ENCODE measurements at regions not wholly inside any gene's neighbourhood (a gene's known extent, or its start where the extent isn't known, plus 50 kb on each side); places are given as distances from the start of the nearest gene placed in this dataset.
"Not testable (repeated sequence)": the region's sequence is repeated elsewhere in the genome, so short reads cannot be mapped to it uniquely, and the experiment has no call there.

DNA sequence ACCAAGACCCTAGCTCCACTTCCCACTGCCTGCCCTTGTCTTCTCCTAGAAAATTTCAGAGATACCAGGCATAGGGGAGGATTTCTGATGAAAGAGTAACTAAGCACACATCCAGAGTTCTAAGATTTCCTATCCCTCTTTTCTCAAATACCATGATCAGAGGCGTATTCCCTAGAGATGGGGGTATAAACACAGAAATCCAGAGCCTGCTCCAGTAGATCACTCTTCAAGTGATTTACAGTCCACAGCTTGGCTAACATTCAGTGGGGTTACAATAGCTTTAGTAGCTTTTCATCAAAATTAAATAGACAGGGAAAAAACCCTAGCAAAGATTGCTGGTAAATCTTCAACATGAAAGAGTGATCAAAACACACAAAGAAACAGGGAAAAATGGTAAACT is 800.7 kb upstream of the GRM7 start:
- no peak for DNase-seq

DNA sequence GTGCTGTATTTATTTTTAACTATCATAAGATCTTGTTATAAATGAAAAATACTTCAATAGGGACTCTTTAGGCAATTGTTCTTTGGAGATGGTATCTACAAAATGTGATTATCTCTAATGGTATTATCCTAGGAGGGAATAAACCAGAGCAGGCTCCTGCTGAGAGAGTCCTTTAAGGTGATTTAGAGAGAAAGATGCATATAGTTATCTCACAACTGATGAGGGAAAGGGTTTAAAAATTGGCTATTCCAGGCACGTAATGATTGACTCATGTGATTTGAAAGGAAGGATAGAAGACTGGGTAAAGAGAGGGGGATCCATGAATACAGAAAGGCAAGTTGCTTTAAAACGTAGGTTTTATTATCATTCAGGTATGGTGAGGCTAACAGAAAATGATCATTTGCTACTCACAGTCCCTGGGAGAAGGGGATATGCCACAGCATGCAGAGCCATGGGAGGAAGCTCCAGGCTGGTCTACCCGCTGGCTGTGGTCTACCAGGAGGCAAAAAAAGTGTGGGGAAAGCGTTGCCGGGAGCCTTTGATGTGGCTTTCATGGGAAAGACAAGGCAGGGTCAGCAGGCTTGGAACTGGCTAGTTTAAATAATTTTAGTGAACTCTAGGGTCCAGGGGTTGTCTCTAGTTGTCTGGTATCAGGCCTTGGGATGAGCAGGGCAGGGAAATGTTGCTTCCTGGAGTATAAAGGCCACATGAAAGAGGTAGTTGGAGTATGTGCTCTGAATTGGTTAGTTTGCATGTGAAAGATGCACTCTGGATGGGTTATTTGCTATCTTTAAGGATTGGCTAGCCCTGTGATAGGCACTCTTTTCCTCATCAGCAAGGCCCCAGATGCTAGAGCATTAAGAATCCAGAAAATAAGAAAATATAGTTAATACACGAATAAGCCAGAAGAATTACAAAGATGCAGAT is 798.4 kb upstream of the GRM7 start:
- no peak for DNase-seq

GRCh38 chr3:6066397-6066796 is 794.5 kb upstream of the GRM7 start:
- DNase-seq, result no peak

GRCh38 chr3:6066868-6067578 is 793.9 kb upstream of the GRM7 start:
- DNase-seq, result not testable (repeated sequence)

- DNase-seq, result no peak
Observed at GRCh38 chr3:6074952-6075351, 786.0 kb upstream of the GRM7 start.

DNA sequence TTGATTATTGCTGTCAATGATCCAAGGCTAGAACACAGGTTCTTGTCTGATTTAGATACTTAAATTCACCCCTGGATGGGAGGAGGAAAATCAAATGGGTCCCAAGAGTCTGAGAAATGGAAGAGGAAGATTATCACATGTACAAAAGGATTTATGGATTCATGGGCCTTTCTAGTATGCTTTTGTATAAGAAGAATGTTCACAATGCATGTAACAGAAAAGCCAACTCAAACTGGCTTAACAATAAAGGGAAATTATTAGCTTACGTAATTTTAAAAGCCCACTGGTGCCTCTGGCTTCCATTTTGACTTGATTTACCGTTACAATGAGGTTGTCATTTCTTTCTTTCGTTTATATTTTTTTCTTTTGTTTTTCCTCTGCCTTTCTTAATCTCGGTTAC is 782.5 kb upstream of the GRM7 start:
- no peak for DNase-seq

DNA sequence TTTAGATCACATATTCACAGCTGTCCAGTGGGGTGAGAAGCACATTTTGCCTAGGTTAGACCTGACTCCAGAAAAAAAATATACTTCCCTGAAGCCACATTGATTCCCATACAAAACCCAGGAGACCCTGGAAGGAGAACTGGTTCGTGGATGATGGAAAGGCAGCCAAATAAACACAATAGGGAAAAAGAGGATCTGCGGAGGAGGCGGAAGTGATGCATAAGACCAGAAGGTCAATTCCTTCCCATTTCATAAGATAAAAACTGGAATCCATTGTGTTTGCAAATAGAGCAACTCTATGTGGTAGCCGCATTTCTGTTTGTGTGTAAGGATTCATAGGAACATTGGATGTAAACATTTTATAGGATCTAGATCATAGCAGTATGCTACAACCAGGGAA is 781.9 kb upstream of the GRM7 start:
- DNase-seq, result no peak

- DNase-seq, result no peak
Observed at GRCh38 chr3:6079561-6080179, 781.2 kb upstream of the GRM7 start.

DNA sequence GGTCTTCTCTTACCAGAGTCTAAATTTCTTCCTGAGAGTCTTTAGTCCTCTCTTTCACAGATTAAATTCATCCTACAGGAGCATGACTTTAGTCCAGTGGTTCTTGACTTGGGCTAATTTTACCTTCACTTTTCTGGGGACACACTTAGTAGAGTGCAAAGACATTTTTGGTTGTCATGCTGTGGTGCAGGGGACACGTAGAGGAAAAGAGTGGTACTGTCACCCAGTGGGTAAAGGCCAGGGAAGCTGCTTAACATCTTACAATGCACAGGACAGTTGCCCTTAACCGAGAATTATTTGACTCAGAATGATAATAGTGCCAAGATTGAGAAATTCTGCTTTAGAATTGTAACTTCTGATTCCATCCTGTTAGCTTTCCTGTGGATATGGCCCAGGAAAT is 772.5 kb upstream of the GRM7 start:
- no peak for DNase-seq

DNA sequence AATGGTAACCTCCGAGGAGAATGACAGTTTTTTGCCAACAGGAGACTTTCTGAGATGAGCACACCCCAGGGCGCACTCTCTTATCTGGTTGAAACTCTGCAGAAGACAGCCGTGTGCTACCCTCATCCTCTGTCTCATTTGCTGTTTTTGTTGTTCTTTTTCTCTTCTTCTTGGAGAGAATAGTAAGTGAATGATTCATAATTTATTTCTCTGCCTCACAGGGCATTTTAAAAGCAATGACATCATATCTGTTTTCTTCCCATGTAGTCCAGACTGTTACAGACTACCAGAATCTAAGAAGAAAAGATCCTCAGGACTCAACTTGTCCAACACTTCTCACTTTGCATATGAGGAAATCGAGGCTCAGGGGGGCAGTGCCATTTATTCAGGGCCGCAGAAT is 771.1 kb upstream of the GRM7 start:
- no peak for DNase-seq

DNA sequence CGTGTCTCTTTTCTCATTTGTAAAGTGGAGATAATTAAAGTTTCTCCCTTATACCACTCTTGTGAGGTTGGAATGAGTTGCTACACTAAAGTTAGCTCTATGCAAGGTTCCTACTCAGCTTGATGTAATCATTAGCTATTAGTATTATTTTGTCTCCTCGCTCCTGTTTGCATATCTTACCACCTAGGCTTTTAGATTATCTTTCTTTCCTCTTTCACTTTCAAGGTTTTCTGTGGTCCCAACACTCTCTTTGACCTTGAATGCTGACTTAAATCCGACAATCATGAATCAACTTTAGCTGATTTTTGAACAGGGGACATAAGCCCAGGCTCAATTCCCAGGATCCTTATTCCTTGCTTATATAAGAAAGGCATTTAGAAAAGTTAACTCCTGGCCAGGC is 769.7 kb upstream of the GRM7 start:
- DNase-seq, result no peak

- no peak for DNase-seq
Observed at GRCh38 chr3:6095006-6095405, 765.9 kb upstream of the GRM7 start.

DNA sequence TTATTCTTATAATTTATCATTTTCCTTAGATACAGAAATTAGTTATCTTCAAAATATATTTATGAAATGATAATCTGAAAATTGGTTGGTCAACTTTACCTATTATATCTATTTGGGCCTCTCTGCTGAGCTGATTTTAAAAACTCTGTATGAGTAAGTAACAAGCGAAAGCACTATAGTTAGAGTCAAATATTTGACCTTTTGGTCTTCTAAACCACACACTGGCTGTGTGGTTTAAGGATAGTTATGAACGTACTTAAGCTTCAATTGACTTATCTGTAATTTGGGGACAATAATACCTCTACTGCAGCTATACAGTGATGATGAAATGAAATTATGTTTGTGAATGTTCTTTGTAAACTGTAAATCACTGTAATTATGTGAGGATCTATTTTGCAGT is 763.9 kb upstream of the GRM7 start:
- DNase-seq, result no peak

- DNase-seq, result no peak
Observed at GRCh38 chr3:6097556-6097955, 763.4 kb upstream of the GRM7 start.

- no peak for DNase-seq
Observed at GRCh38 chr3:6098516-6099157, 762.3 kb upstream of the GRM7 start.

DNA sequence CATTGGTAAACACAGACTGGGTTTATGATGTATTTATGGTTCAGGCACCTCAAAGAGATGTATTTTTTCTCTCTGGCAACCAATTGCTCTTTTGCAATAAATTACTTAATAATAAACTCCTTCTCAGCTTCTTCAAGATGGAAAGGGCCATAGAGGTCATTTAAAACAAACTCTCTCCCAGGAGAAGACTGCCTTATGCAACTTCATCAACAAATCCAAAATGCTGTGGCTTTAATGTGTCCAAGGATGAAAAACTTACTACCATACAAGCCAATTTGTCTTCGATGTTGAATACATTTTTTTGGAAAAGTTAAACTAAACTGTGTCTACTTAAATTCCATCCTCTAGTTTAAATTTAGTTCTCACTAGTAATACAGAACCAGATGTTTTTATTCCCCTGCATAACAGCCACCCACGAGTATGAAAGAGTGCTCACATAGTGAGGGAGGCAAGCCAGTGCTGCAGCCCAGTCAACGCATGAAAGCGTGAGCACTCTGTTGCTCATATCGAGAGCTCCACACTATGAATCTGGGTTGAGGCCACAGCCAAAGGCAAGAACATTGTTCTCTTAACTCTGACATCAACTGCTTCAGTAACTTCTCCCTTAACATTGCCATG is 761.3 kb upstream of the GRM7 start:
- no peak for DNase-seq

DNA sequence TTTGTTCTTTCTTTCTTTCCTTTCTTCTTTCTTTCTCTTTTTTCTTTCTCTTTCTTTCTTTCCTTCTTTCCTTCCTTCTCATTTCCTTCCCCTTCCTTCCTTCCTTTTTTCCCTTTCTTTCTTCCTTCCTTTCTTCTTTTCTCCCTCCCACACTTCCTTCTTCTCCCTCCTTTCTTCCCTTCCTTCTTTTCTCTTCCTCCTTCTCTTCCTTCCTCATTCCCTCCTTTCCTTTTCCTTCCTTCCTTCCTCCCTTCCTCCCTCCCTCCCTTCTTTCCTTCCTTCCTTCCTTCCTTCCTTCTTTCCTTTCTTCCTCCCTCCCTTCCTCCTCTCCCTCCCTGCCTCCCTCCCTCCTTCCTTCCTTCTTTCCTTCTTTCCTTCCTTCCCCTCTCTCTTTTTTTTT is 755.7 kb upstream of the GRM7 start:
- no peak for DNase-seq

- DNase-seq, result no peak
Observed at GRCh38 chr3:6108957-6109356, 752.0 kb upstream of the GRM7 start.

- DNase-seq, result no peak
Observed at GRCh38 chr3:6110451-6110850, 750.5 kb upstream of the GRM7 start.

DNA sequence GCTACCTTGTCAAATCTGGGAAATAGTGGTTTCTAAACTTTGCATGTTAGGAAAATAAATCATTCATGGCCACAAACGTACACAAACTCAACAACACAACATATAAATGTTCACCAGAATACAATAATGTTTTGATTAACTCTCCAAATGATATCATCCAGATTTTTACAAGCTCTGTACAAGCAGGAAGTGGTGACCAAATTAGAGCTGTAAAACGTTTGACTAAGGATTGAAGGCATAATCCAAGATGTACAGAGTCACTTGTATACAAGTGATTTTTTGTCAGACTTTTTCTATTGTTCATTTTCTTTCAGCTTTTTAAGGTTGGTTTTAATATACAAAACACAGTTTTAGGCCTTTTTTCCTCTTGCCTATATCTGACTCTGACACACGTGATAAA is 748.4 kb upstream of the GRM7 start:
- no peak for DNase-seq

GRCh38 chr3:6113338-6113737 is 747.6 kb upstream of the GRM7 start:
- no peak for DNase-seq

DNA sequence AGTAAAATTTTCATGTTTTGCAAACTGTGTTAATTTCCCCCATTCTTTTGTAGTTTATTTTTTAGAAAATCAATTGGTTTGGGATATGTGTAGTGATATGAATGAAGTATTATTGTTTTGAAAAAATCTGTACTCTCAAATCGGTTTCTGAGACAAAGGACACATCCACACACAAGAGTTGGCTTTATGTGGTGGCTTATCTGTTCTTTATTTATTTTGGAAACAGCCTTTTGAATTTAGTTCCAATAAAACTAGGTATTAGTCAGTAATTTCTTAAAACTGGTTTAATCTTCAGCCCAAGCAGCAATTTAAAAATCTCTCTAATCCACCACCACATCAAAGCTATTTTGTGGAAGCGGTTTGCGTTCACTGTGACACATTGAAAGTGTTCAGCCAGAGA is 741.5 kb upstream of the GRM7 start:
- DNase-seq, result no peak

GRCh38 chr3:6120786-6121185 is 740.1 kb upstream of the GRM7 start:
- no peak for DNase-seq
